ENCODE measurements at regions not wholly inside any gene's neighbourhood (a gene's known extent, or its start where the extent isn't known, plus 50 kb on each side); places are given as distances from the start of the nearest gene placed in this dataset.

- no peak overlapping the region for H3K9ac ChIP-seq (ENCODE audit: insufficient read length)
- H3K4me3 ChIP-seq, result no peak overlapping the region
- no peak for TF ChIP-seq EZH2 (IDR thresholded peaks at IDR 0.05)
- TF ChIP-seq FOXP2 (optimal IDR thresholded peaks at IDR 0.05; ENCODE audit: control extremely low read depth, extremely low read length, insufficient read depth), result no peak
- TF ChIP-seq POLR2AphosphoS5 (IDR thresholded peaks at IDR 0.05; ENCODE audit: borderline replicate concordance, low read depth, low read length), result no peak
- no peaks in the 10 kb centered on the region for H3K36me3 ChIP-seq (ENCODE audit: insufficient read depth, low read length)
- no peak for DNase-seq (ENCODE audit: low read depth, low spot score)
- H3K27ac ChIP-seq, result no peak overlapping the region
- no peaks in the 10 kb centered on the region for H3K9me3 ChIP-seq (ENCODE audit: low read depth, low read length)
These were observed 1589.7 kb upstream of the FLRT2 start for GRCh38 chr14:83940253-83940652.

- no peak for DNase-seq (ENCODE audit: low read depth, low spot score)
- Histone ChIP-seq H3K9ac (ENCODE audit: insufficient read length) (no peak overlapping the region), H3K36me3 (ENCODE audit: insufficient read depth, low read length) (no peaks in the 10 kb centered on the region), H3K4me3 (no peak overlapping the region), H3K27ac (no peak overlapping the region), H3K9me3 (ENCODE audit: low read depth, low read length) (no peaks in the 10 kb centered on the region)
- TF ChIP-seq FOXP2 (optimal IDR thresholded peaks at IDR 0.05; ENCODE audit: control extremely low read depth, extremely low read length, insufficient read depth) (no peak), POLR2AphosphoS5 (IDR thresholded peaks at IDR 0.05; ENCODE audit: borderline replicate concordance, low read depth, low read length) (no peak), EZH2 (IDR thresholded peaks at IDR 0.05) (no peak)
These were observed 1571.6 kb upstream of the FLRT2 start for GRCh38 chr14:83958359-83958758.

- no peak overlapping the region for H3K27ac ChIP-seq
- DNase-seq (ENCODE audit: low read depth, low spot score), result no peak
- H3K9me3 ChIP-seq (ENCODE audit: low read depth, low read length), result no peaks in the 10 kb centered on the region
- no peak overlapping the region for H3K4me3 ChIP-seq
- H3K36me3 ChIP-seq (ENCODE audit: insufficient read depth, low read length), result no peaks in the 10 kb centered on the region
- TF ChIP-seq FOXP2 (optimal IDR thresholded peaks at IDR 0.05; ENCODE audit: control extremely low read depth, extremely low read length, insufficient read depth) (no peak), EZH2 (IDR thresholded peaks at IDR 0.05) (no peak)
- no peak overlapping the region for H3K9ac ChIP-seq (ENCODE audit: insufficient read length)
These were observed 1569.0 kb upstream of the FLRT2 start for GRCh38 chr14:83960832-83961512.

- Histone ChIP-seq H3K36me3 (ENCODE audit: insufficient read depth, low read length) (no peaks in the 10 kb centered on the region), H3K4me3 (no peak overlapping the region), H3K9me3 (ENCODE audit: low read depth, low read length) (no peaks in the 10 kb centered on the region), H3K9ac (ENCODE audit: insufficient read length) (no peak overlapping the region), H3K27ac (no peak overlapping the region)
- TF ChIP-seq EZH2 (IDR thresholded peaks at IDR 0.05) (no peak), POLR2AphosphoS5 (IDR thresholded peaks at IDR 0.05; ENCODE audit: borderline replicate concordance, low read depth, low read length) (no peak), FOXP2 (optimal IDR thresholded peaks at IDR 0.05; ENCODE audit: control extremely low read depth, extremely low read length, insufficient read depth) (no peak)
- no peak for DNase-seq (ENCODE audit: low read depth, low spot score)
These were observed 1559.9 kb upstream of the FLRT2 start for GRCh38 chr14:83969998-83970397.

- TF ChIP-seq POLR2AphosphoS5 (IDR thresholded peaks at IDR 0.05; ENCODE audit: borderline replicate concordance, low read depth, low read length), result no peak
- no peak for DNase-seq (ENCODE audit: low read depth, low spot score)
These were observed 1557.3 kb upstream of the FLRT2 start for GRCh38 chr14:83972631-83973030.

GRCh38 chr14:83974647-83975163 lies 1555.2 kb upstream of the FLRT2 start:
- DNase-seq (ENCODE audit: low read depth, low spot score), result no peak
- Histone ChIP-seq H3K9me3 (ENCODE audit: low read depth, low read length) (no peaks in the 10 kb centered on the region), H3K27ac (no peak overlapping the region), H3K4me3 (no peak overlapping the region), H3K36me3 (ENCODE audit: insufficient read depth, low read length) (no peaks in the 10 kb centered on the region), H3K9ac (ENCODE audit: insufficient read length) (no peak overlapping the region)
- no peak for TF ChIP-seq EZH2 (IDR thresholded peaks at IDR 0.05)
- TF ChIP-seq POLR2AphosphoS5 (IDR thresholded peaks at IDR 0.05; ENCODE audit: borderline replicate concordance, low read depth, low read length), result no peak
- no peak for TF ChIP-seq FOXP2 (optimal IDR thresholded peaks at IDR 0.05; ENCODE audit: control extremely low read depth, extremely low read length, insufficient read depth)

More at GRCh38 chr14:83972631-83973030, 1557.3 kb upstream of the FLRT2 start:
- H3K27ac ChIP-seq, result no peak overlapping the region
- H3K9ac ChIP-seq (ENCODE audit: insufficient read length), result no peak overlapping the region
- H3K9me3 ChIP-seq (ENCODE audit: low read depth, low read length), result no peaks in the 10 kb centered on the region
- H3K36me3 ChIP-seq (ENCODE audit: insufficient read depth, low read length), result no peaks in the 10 kb centered on the region
- H3K4me3 ChIP-seq, result no peak overlapping the region

GRCh38 chr14:83975435-83975834 lies 1554.5 kb upstream of the FLRT2 start:
- Histone ChIP-seq H3K27ac (no peak overlapping the region), H3K9ac (ENCODE audit: insufficient read length) (no peak overlapping the region), H3K4me3 (no peak overlapping the region), H3K9me3 (ENCODE audit: low read depth, low read length) (no peaks in the 10 kb centered on the region), H3K36me3 (ENCODE audit: insufficient read depth, low read length) (no peaks in the 10 kb centered on the region)
- no peak for TF ChIP-seq EZH2 (IDR thresholded peaks at IDR 0.05)
- no peak for TF ChIP-seq FOXP2 (optimal IDR thresholded peaks at IDR 0.05; ENCODE audit: control extremely low read depth, extremely low read length, insufficient read depth)
- TF ChIP-seq POLR2AphosphoS5 (IDR thresholded peaks at IDR 0.05; ENCODE audit: borderline replicate concordance, low read depth, low read length), result no peak
- DNase-seq (ENCODE audit: low read depth, low spot score), result no peak

- TF ChIP-seq EZH2 (IDR thresholded peaks at IDR 0.05), result no peak
- TF ChIP-seq FOXP2 (optimal IDR thresholded peaks at IDR 0.05; ENCODE audit: control extremely low read depth, extremely low read length, insufficient read depth), result no peak
- no peak for TF ChIP-seq POLR2AphosphoS5 (IDR thresholded peaks at IDR 0.05; ENCODE audit: borderline replicate concordance, low read depth, low read length)
- Histone ChIP-seq H3K27ac (no peak overlapping the region), H3K9me3 (ENCODE audit: low read depth, low read length) (no peaks in the 10 kb centered on the region), H3K4me3 (no peak overlapping the region), H3K9ac (ENCODE audit: insufficient read length) (no peak overlapping the region), H3K36me3 (ENCODE audit: insufficient read depth, low read length) (no peaks in the 10 kb centered on the region)
- DNase-seq (ENCODE audit: low read depth, low spot score), result no peak
These were observed 1553.8 kb upstream of the FLRT2 start for GRCh38 chr14:83975841-83976770.
